Smooth muscle cell (in vitro differentiated cells): ENCODE measurements at regions not wholly inside any gene's neighbourhood (a gene's known extent, or its start where the extent isn't known, plus 50 kb on each side); places are given as distances from the start of the nearest gene placed in this dataset.
"Not testable (repeated sequence)": the region's sequence is repeated elsewhere in the genome, so short reads cannot be mapped to it uniquely, and the experiment has no call there.

Experiments used
- DNase-seq: peaks from one replicate; lab custom pipeline; 2025; ENCODE audit not compliant: unreplicated experiment; lab: John Stamatoyannopoulos, UW
- H2AFZ ChIP-seq: fragments of 200-600 bp; sonication (generic); 2 replicates; pipeline ENCODE4 v1.6.0; 2016; ENCODE audit warnings: antibody characterized with exemption, low read depth, mild to moderate bottlenecking
- H3F3A ChIP-seq: fragments of 200-600 bp; sonication (generic); 2 replicates; pipeline ENCODE4 v1.6.0; 2017; ENCODE audit warnings: antibody characterized with exemption, low read depth
- H3K27ac ChIP-seq: fragments of 200-600 bp; sonication (generic); 2 replicates; pipeline ENCODE4 v1.5.1; 2016; ENCODE audit warnings: low read depth, mild to moderate bottlenecking
- H3K27me3 ChIP-seq: fragments of 200-600 bp; sonication (generic); 2 replicates; pipeline ENCODE4 v1.6.1; 2016; ENCODE audit warnings: low read depth, mild to moderate bottlenecking
- H3K36me3 ChIP-seq: fragments of 200-600 bp; sonication (generic); 2 replicates; pipeline ENCODE4 v1.5.1; 2016; ENCODE audit warnings: low read depth
- H3K4me1 ChIP-seq: fragments of 200-600 bp; sonication (generic); 2 replicates; pipeline ENCODE4 v1.5.1; 2016; ENCODE audit warnings: low read depth
- H3K4me2 ChIP-seq: fragments of 200-600 bp; sonication (generic); 2 replicates; pipeline ENCODE4 v1.6.0; 2016; ENCODE audit warnings: mild to moderate bottlenecking
- H3K4me3 ChIP-seq: fragments of 200-600 bp; sonication (generic); 2 replicates; pipeline ENCODE4 v1.5.1; 2016; ENCODE audit warnings: mild to moderate bottlenecking
- H3K79me2 ChIP-seq: fragments of 200-600 bp; sonication (generic); 2 replicates; pipeline ENCODE4 v1.6.0; 2016; ENCODE audit warnings: low read depth, mild to moderate bottlenecking
- H3K9ac ChIP-seq: fragments of 200-600 bp; sonication (generic); 2 replicates; pipeline ENCODE4 v1.6.0; 2016; ENCODE audit warnings: low read depth
- H3K9me3 ChIP-seq: fragments of 200-600 bp; sonication (generic); replicated peaks from 2 replicates; pipeline ENCODE4 v1.5.1; 2016; ENCODE audit warnings: low read depth
- H4K20me1 ChIP-seq: fragments of 200-600 bp; sonication (generic); 2 replicates; pipeline ENCODE4 v1.6.0; 2016; ENCODE audit warnings: low read depth
- CTCF ChIP-seq: fragments of 200-600 bp; sonication (generic); IDR thresholded peaks from 2 replicates; pipeline ENCODE4 v1.5.1; 2017; ENCODE audit warnings: borderline replicate concordance, mild to moderate bottlenecking, antibody characterized with exemption; ENCODE audit not compliant: insufficient read depth, poor library complexity, severe bottlenecking
- WGBS: methylation state at CpG from one replicate; pipeline ENCODE4 v1.1.7; 2016; ENCODE audit warnings: low lambda C conversion rate; 5-methylcytosine and 5-hydroxymethylcytosine counted together

- no peaks in the 10 kb centered on the region for H3F3A ChIP-seq
- H3K9ac ChIP-seq = no peak overlapping the region
- peak overlapping the region; percentile 36 for H2AFZ ChIP-seq
- H3K4me1 ChIP-seq = no peaks in the 10 kb centered on the region
- no peak for DNase-seq
- no peak overlapping the region for H3K27ac ChIP-seq
- TF ChIP-seq CTCF = no peak
- H3K79me2 ChIP-seq = no peaks in the 10 kb centered on the region
- no peak overlapping the region for H3K4me3 ChIP-seq
- no peaks in the 10 kb centered on the region for H3K27me3 ChIP-seq
- no peaks in the 10 kb centered on the region for H3K9me3 ChIP-seq
- no peaks in the 10 kb centered on the region for H3K36me3 ChIP-seq
- no peaks in the 10 kb centered on the region for H4K20me1 ChIP-seq
- no peak overlapping the region for H3K4me2 ChIP-seq
Observed at GRCh38 chr6:101178748-101179147, 214.8 kb upstream of the GRIK2 start.

- Histone ChIP-seq H3K79me2 (no peaks in the 10 kb centered on the region), H3K4me2 (no peak overlapping the region), H3K4me1 (no peaks in the 10 kb centered on the region), H3K9me3 (no peaks in the 10 kb centered on the region), H3K36me3 (no peaks in the 10 kb centered on the region), H3F3A (no peaks in the 10 kb centered on the region), H3K27ac (no peak overlapping the region), H3K9ac (no peak overlapping the region), H3K4me3 (no peak overlapping the region), H2AFZ (no peak overlapping the region), H3K27me3 (no peaks in the 10 kb centered on the region), H4K20me1 (no peaks in the 10 kb centered on the region)
- DNase-seq = no peak
- WGBS = 82% methylated on average over 6 of the region's 6 CpGs
- no peak for TF ChIP-seq CTCF
Observed at GRCh38 chr6:101181006-101181405, 212.5 kb upstream of the GRIK2 start.

GRCh38 chr6:101188285-101188798 is 205.2 kb upstream of the GRIK2 start:
- H3K79me2 ChIP-seq, DNase-seq, H3K4me3 ChIP-seq, H3K36me3 ChIP-seq, H3K9ac ChIP-seq, H3K27ac ChIP-seq, H3K4me1 ChIP-seq, H3K27me3 ChIP-seq, H3K4me2 ChIP-seq, H4K20me1 ChIP-seq, H3K9me3 ChIP-seq, H3F3A ChIP-seq, H2AFZ ChIP-seq: not testable (repeated sequence)
- 95% methylated on average over 12 of the region's 12 CpGs for WGBS

GRCh38 chr6:101195588-101195987 is 197.9 kb upstream of the GRIK2 start:
- no peaks in the 10 kb centered on the region for H3K4me1 ChIP-seq
- H3F3A ChIP-seq = no peaks in the 10 kb centered on the region
- peak overlapping the region; percentile 33 for H3K4me2 ChIP-seq
- no peaks in the 10 kb centered on the region for H3K9me3 ChIP-seq
- no peak for DNase-seq
- H2AFZ ChIP-seq = peak overlapping the region; percentile 4
- no peaks in the 10 kb centered on the region for H3K27me3 ChIP-seq
- H3K9ac ChIP-seq = no peak overlapping the region
- no peaks in the 10 kb centered on the region for H3K79me2 ChIP-seq
- no peaks in the 10 kb centered on the region for H4K20me1 ChIP-seq
- H3K36me3 ChIP-seq = no peaks in the 10 kb centered on the region
- no peak for TF ChIP-seq CTCF
- H3K4me3 ChIP-seq = no peak overlapping the region
- peak overlapping the region; percentile 41 for H3K27ac ChIP-seq
